NB4 (cell line): ENCODE measurements at regions not wholly inside any gene's neighbourhood (a gene's known extent, or its start where the extent isn't known, plus 50 kb on each side); places are given as distances from the start of the nearest gene placed in this dataset.

Source experiments
- DNase-seq: peaks from one replicate; pipeline ENCODE4 v3.0.0; 2010; ENCODE audit warnings: low read depth
- H3K4me3 ChIP-seq: one replicate; pipeline ENCODE4 v1.5.1; 2011; ENCODE audit warnings: mild to moderate bottlenecking, low read depth, low read length, moderate library complexity
- CTCF ChIP-seq: IDR thresholded peaks from one replicate; pipeline ENCODE4 v1.5.1; 2012; ENCODE audit warnings: low read depth, low read length
- MAX ChIP-seq: IDR thresholded peaks from 2 replicates; pipeline ENCODE4 v1.6.1; 2011; ENCODE audit warnings: low read depth, low read length
- MYC ChIP-seq: IDR thresholded peaks from 2 replicates; pipeline ENCODE4 v1.6.1; 2011; ENCODE audit warnings: low read depth, low read length
- POLR2A ChIP-seq: IDR thresholded peaks from 2 replicates; pipeline ENCODE4 v1.6.1; 2011; ENCODE audit warnings: mild to moderate bottlenecking; ENCODE audit not compliant: insufficient read length; ENCODE audit errors: extremely low read depth

GRCh38 chr15:24733659-24734058 is 58.1 kb downstream of the NPAP1 start:
- TF ChIP-seq CTCF = no peak
- no peak for DNase-seq
- no peak overlapping the region for H3K4me3 ChIP-seq

GRCh38 chr15:24734396-24734795 is 58.8 kb downstream of the NPAP1 start:
- TF ChIP-seq MYC (no peak), MAX (no peak), POLR2A (no peak), CTCF (no peak)
- no peak for DNase-seq

GRCh38 chr15:24745290-24745689 is 69.7 kb downstream of the NPAP1 start:
- DNase-seq = no peak
- H3K4me3 ChIP-seq = no peak overlapping the region
- no peak for TF ChIP-seq CTCF
- TF ChIP-seq POLR2A = no peak
- no peak for TF ChIP-seq MYC
- no peak for TF ChIP-seq MAX

More at GRCh38 chr15:24734396-24734795, 58.8 kb downstream of the NPAP1 start:
- no peak overlapping the region for H3K4me3 ChIP-seq

GRCh38 chr15:24746094-24746493 is 70.5 kb downstream of the NPAP1 start:
- TF ChIP-seq POLR2A = no peak
- TF ChIP-seq CTCF = no peak
- no peak overlapping the region for H3K4me3 ChIP-seq
- DNase-seq = no peak

GRCh38 chr15:24747376-24747775 is 71.8 kb downstream of the NPAP1 start:
- no peak overlapping the region for H3K4me3 ChIP-seq
- DNase-seq = no peak
- no peak for TF ChIP-seq MYC
- TF ChIP-seq CTCF = no peak
- TF ChIP-seq MAX = no peak
- no peak for TF ChIP-seq POLR2A

GRCh38 chr15:24748812-24749439 is 73.4 kb downstream of the NPAP1 start:
- H3K4me3 ChIP-seq = no peak overlapping the region
- TF ChIP-seq MAX (no peak), CTCF (no peak), POLR2A (no peak), MYC (no peak)
- no peak for DNase-seq
